ENCODE measurements at regions not wholly inside any gene's neighbourhood (a gene's known extent, or its start where the extent isn't known, plus 50 kb on each side); places are given as distances from the start of the nearest gene placed in this dataset.

DNA sequence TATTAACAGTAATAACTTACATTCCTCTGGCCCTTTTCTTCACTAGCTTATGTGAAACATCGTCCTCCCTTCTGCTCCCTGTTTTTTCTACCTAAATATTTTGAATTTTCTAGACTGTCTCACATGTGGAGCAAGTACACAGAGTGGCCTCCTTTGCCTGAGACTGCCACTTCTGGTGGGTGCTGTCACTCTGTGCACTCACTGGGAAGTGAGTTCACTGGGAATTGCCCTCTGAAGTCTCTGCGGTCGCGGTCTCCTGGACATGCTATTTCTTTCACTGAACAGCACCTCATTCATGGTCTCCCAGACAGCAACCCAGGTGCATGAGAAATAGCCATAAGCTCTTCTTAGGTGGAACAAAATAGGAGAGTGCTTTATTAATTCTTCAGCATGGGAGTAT is 1179.7 kb upstream of the ADGRL3 start:
- TF ChIP-seq TCF7 (CRISPR knock-in tag; IDR thresholded peaks at IDR 0.05; ENCODE audit: low read depth) (no peak), NR3C1 (CRISPR knock-in tag; conservative IDR thresholded peaks at IDR 0.05; ENCODE audit: low read depth) (no peak), ELF4 (CRISPR knock-in tag; IDR thresholded peaks at IDR 0.05; ENCODE audit: low read depth) (no peak), ZNF121 (CRISPR knock-in tag; IDR thresholded peaks at IDR 0.05) (no peak)
- TF ChIP-seq, protein P1, sequence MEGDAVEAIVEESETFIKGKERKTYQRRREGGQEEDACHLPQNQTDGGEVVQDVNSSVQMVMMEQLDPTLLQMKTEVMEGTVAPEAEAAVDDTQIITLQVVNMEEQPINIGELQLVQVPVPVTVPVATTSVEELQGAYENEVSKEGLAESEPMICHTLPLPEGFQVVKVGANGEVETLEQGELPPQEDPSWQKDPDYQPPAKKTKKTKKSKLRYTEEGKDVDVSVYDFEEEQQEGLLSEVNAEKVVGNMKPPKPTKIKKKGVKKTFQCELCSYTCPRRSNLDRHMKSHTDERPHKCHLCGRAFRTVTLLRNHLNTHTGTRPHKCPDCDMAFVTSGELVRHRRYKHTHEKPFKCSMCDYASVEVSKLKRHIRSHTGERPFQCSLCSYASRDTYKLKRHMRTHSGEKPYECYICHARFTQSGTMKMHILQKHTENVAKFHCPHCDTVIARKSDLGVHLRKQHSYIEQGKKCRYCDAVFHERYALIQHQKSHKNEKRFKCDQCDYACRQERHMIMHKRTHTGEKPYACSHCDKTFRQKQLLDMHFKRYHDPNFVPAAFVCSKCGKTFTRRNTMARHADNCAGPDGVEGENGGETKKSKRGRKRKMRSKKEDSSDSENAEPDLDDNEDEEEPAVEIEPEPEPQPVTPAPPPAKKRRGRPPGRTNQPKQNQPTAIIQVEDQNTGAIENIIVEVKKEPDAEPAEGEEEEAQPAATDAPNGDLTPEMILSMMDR (IDR thresholded peaks at IDR 0.05), result no peak
- TF ChIP-seq, protein P2, sequence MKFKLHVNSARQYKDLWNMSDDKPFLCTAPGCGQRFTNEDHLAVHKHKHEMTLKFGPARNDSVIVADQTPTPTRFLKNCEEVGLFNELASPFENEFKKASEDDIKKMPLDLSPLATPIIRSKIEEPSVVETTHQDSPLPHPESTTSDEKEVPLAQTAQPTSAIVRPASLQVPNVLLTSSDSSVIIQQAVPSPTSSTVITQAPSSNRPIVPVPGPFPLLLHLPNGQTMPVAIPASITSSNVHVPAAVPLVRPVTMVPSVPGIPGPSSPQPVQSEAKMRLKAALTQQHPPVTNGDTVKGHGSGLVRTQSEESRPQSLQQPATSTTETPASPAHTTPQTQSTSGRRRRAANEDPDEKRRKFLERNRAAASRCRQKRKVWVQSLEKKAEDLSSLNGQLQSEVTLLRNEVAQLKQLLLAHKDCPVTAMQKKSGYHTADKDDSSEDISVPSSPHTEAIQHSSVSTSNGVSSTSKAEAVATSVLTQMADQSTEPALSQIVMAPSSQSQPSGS (CRISPR knock-in tag; IDR thresholded peaks at IDR 0.05; ENCODE audit: borderline replicate concordance, low read depth), result no peak
- TF ChIP-seq, protein P3, sequence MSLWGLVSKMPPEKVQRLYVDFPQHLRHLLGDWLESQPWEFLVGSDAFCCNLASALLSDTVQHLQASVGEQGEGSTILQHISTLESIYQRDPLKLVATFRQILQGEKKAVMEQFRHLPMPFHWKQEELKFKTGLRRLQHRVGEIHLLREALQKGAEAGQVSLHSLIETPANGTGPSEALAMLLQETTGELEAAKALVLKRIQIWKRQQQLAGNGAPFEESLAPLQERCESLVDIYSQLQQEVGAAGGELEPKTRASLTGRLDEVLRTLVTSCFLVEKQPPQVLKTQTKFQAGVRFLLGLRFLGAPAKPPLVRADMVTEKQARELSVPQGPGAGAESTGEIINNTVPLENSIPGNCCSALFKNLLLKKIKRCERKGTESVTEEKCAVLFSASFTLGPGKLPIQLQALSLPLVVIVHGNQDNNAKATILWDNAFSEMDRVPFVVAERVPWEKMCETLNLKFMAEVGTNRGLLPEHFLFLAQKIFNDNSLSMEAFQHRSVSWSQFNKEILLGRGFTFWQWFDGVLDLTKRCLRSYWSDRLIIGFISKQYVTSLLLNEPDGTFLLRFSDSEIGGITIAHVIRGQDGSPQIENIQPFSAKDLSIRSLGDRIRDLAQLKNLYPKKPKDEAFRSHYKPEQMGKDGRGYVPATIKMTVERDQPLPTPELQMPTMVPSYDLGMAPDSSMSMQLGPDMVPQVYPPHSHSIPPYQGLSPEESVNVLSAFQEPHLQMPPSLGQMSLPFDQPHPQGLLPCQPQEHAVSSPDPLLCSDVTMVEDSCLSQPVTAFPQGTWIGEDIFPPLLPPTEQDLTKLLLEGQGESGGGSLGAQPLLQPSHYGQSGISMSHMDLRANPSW (CRISPR knock-in tag; conservative IDR thresholded peaks at IDR 0.05; ENCODE audit: low read depth), result no peak
- TF ChIP-seq, protein P4, sequence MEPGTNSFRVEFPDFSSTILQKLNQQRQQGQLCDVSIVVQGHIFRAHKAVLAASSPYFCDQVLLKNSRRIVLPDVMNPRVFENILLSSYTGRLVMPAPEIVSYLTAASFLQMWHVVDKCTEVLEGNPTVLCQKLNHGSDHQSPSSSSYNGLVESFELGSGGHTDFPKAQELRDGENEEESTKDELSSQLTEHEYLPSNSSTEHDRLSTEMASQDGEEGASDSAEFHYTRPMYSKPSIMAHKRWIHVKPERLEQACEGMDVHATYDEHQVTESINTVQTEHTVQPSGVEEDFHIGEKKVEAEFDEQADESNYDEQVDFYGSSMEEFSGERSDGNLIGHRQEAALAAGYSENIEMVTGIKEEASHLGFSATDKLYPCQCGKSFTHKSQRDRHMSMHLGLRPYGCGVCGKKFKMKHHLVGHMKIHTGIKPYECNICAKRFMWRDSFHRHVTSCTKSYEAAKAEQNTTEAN (CRISPR knock-in tag; IDR thresholded peaks at IDR 0.05), result no peak
- TF ChIP-seq, protein P5, sequence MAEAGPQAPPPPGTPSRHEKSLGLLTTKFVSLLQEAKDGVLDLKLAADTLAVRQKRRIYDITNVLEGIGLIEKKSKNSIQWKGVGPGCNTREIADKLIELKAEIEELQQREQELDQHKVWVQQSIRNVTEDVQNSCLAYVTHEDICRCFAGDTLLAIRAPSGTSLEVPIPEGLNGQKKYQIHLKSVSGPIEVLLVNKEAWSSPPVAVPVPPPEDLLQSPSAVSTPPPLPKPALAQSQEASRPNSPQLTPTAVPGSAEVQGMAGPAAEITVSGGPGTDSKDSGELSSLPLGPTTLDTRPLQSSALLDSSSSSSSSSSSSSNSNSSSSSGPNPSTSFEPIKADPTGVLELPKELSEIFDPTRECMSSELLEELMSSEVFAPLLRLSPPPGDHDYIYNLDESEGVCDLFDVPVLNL (CRISPR knock-in tag; IDR thresholded peaks at IDR 0.05; ENCODE audit: borderline replicate concordance, low read depth), result no peak
- TF ChIP-seq, protein P6, sequence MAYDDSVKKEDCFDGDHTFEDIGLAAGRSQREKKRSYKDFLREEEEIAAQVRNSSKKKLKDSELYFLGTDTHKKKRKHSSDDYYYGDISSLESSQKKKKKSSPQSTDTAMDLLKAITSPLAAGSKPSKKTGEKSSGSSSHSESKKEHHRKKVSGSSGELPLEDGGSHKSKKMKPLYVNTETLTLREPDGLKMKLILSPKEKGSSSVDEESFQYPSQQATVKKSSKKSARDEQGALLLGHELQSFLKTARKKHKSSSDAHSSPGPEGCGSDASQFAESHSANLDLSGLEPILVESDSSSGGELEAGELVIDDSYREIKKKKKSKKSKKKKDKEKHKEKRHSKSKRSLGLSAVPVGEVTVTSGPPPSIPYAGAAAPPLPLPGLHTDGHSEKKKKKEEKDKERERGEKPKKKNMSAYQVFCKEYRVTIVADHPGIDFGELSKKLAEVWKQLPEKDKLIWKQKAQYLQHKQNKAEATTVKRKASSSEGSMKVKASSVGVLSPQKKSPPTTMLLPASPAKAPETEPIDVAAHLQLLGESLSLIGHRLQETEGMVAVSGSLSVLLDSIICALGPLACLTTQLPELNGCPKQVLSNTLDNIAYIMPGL (CRISPR knock-in tag; IDR thresholded peaks at IDR 0.05), result no peak

All from WTC11 (cell line).